HG03558 (cell line): ENCODE measurements at regions not wholly inside any gene's neighbourhood (a gene's known extent, or its start where the extent isn't known, plus 50 kb on each side); places are given as distances from the start of the nearest gene placed in this dataset.
"Not testable (repeated sequence)": the region's sequence is repeated elsewhere in the genome, so short reads cannot be mapped to it uniquely, and the experiment has no call there.

Experiments used
- ATAC-seq: cut with Tn5 transposase; IDR thresholded peaks from one replicate; pipeline ENCODE4 v1.9.1; 2021; ENCODE audit warnings: moderate number of reproducible peaks; ENCODE audit not compliant: unreplicated experiment; ENCODE audit errors: extremely low read depth

GRCh38 chr4:188370777-188371176 lies 231.5 kb downstream of the TRIML1 start:
- ATAC-seq, result no peak

- no peak for ATAC-seq
These were observed 232.8 kb downstream of the TRIML1 start for GRCh38 chr4:188372058-188372457.

- no peak for ATAC-seq
These were observed 233.6 kb downstream of the TRIML1 start for GRCh38 chr4:188372829-188373228.

DNA sequence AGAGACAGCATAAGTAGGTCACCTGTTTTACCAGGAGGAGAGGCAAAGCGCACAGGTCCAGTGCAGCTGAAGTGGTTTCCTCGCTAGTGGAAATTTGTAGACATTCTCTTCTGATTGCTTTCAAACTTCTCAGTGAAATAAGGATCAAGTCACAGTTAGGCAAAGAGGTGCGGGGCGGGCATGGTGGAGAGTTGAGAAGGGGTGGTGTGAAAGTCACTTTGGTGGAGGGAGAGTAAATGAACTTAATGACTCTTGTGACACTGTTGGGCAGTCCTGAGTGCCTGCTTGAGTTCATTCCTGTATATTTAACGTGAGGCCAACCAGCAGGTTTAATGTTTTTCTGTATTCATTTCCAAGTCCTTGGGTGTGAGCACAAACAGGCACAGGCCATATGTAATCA lies 235.6 kb downstream of the TRIML1 start:
- no peak for ATAC-seq

GRCh38 chr4:188377816-188378215 lies 238.6 kb downstream of the TRIML1 start:
- no peak for ATAC-seq

DNA sequence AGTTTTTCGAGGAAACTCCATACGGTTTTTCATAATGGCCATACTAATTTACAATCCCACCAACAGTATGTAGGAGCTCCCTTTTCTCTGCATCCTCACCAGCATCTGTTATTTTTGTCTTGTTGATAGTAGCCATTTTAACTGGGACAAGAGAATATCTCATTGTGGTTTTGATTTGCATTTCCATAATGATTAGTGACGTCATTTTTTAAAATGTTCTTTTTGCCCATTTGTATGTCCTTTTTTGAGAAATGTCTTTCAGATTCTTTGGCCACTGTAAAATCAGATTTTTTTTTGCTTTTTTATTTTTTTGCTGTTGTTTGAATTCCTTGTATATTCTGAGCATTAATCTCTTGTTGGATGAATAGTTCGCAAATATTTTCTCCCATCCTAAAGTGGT lies 243.9 kb downstream of the TRIML1 start:
- no peak for ATAC-seq

DNA sequence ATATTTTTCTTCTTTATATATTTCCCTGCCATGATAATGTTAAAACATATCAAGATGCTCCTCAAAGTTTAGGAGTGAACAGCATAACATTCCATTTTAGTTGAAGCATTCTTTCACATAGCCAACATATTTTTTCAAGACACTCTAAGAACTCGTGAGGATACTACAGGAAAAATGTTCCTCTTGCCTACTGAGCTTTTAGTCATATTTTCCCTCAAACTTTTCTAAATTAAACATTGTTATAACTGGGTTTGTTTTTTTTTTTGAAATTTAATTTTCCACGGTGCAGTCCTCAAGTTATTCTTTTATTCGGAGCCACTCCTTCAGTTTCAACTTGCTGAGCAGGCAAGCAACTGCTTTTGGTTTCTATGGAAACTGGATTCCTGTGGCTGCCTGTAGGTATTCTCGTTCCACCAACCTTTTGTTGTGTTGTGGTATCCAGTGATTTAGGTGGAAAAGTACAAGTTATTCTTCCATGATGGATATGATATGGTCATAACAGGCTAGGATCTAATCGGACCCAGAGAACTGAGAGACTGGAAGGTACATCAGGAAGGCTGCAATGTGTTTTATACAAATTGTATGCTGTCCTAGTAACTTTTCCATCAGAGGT lies 248.0 kb downstream of the TRIML1 start:
- ATAC-seq, result no peak

DNA sequence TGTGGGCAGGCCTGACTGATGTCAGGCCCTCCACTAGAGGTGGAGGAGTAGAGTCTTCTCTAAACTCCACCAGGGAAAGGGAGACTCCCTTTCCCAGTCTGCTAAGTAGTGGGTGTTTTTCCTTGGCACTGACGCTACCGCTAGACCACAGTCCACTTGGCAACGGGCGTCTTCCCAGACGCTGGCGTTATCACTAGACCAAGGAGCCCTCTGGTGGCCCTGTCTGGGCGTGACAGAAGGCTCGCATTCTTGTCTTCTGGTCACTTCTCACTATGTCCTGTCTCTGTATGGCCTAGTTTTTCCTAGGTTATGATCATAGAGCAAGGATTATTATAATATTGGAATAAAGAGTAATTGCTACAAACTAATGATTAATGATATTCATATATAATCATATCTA lies 252.1 kb downstream of the TRIML1 start:
- ATAC-seq, result not testable (repeated sequence)

- no peak for ATAC-seq
These were observed 256.8 kb downstream of the TRIML1 start for GRCh38 chr4:188396037-188396436.

DNA sequence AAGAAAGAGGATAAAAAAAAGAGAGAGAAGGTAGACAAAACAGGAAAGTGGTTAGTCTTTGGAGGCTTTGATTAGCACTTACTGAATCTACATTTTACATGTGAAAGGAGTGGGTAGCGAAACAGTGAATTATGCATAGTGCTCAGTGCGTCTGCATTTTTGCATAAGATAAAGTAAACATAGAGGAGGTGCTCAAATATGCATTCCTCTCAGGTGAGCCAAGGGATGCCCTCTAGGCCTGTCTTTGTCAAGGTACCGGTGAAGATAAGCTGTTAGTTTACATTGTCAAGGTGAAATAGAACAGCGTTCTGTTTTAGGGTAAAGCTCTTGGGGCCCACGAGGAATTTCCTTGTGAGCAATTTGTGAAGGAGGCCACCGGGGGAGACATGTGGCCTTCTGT lies 260.6 kb downstream of the TRIML1 start:
- no peak for ATAC-seq

GRCh38 chr4:188400451-188400850 lies 261.2 kb downstream of the TRIML1 start:
- ATAC-seq, result no peak

GRCh38 chr4:188403272-188403671 lies 264.0 kb downstream of the TRIML1 start:
- ATAC-seq, result no peak

- not testable (repeated sequence) for ATAC-seq
These were observed 266.0 kb downstream of the TRIML1 start for GRCh38 chr4:188405071-188405835.

DNA sequence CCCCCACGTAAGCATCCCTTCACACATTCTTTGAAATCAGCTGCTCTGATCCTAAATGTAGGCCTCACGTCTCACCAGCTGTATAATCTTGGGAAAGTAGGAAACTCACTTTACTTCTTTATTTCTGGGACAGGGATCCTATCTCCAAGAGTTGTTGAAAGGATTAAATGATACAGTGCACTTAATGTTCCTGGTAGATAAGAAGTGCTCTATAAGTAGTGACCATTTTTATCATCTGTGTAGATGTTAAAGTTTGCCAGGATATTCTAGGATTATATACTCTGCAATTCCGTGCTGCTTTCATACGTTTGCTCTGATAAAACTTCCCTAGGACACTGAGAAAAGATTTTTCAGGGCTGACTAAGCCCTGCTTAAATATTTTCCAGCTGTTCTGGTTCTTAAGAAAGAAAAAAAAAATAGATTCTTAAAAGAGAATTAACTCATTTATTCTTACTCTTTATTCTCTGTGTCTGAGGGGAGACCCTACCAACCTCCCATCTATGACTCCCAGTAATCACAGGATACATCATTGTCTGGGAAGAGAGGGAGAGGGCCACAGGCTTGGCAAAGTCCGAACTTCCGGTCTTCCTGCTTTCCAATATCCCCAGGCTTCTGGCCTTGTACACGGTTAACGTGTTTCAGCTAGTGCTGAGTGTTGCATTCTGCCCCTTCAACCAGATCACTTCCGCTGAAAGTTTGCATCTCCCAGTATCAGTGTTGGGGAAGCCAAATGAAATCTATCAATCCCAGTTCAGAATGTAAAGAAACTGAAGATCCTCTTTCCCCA lies 269.2 kb downstream of the TRIML1 start:
- ATAC-seq, result no peak

GRCh38 chr4:188409851-188410250 lies 270.6 kb downstream of the TRIML1 start:
- no peak for ATAC-seq

DNA sequence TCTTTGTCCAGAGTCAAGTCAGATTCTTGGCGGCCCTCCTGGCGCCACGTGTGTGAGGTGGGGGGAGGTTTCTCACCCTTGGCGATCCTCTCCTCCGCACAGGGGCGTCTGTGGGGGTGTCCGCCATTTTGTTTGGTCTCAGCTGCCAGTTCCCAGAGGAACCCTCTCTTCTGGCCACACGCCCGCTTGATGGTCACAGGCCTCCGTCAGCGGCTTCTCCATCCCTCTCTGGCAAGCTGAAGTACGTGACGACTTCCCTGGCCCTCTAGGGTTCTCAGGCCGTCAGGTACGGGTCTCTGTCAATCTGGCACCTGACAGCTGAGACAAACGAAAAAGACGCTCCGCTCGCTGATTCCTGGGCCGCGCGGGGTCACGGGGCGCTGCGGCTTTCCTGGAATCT lies 272.6 kb downstream of the TRIML1 start:
- no peak for ATAC-seq

DNA sequence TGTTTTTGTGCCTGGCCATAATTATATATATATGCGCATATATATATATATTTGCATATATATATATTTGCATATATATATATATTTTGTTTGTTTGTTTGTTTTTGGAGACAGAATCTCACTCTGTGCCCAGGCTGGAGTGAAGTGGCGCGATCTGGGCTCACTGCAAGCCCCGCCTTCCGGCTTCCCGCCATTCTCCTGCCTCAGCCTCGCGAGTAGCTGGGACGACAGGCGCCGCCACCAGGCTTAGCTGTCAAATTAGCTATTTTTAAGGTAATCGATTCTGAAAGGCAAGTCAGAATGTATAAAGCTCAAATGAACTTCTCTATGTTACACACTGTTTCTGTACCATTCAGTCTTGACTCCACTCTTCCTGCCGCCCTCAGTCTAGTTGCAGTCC lies 273.3 kb downstream of the TRIML1 start:
- no peak for ATAC-seq

GRCh38 chr4:188414441-188414840 lies 275.2 kb downstream of the TRIML1 start:
- no peak for ATAC-seq

GRCh38 chr4:188417181-188417580 lies 277.9 kb downstream of the TRIML1 start:
- no peak for ATAC-seq

DNA sequence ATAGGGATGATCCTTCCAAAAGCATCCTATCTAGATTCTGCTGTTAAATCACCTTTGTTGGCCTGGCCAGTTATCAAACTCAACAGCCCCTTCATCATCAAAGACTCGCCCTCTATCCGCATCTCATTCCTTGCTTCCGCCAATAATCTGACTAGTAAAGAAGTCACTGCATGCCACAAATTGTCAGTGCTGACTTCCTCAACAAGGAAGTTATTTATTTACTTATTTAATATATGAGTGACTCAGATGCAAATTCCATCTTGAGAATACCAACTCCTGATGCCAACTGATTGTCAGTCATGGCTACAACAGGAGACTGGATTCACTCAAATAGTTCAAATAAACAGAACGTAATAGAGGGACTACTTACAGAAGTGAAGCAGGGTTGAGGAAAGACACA lies 283.8 kb downstream of the TRIML1 start:
- ATAC-seq, result no peak

DNA sequence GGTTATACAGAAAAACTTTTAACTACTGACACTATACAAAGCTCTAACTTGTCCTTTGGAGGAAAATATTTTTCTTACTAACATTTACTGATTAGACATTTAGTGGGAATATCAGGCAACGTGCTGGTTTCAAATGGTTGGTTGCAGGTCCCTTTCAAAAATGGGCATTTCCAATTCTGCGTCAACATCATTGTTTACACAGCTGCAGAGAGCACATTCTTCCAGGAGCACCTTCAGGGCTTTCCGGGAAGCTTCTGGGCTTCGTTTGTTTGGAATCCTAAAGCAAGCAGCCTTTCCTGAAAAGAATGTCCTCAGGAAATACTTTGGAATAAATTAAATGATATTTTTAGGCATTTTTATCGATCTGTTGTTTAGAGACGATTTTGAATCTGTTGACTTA lies 289.7 kb downstream of the TRIML1 start:
- no peak for ATAC-seq
